Activated T-cell treated with anti-CD3 and anti-CD28 coated beads, Interleukin-2, amount 50 U/mL, for 24 hours (primary cell): ENCODE measurements at regions not wholly inside any gene's neighbourhood (a gene's known extent, or its start where the extent isn't known, plus 50 kb on each side); places are given as distances from the start of the nearest gene placed in this dataset.
"Not testable (repeated sequence)": the region's sequence is repeated elsewhere in the genome, so short reads cannot be mapped to it uniquely, and the experiment has no call there.

Source experiments
- DNase-seq: peaks from one replicate; pipeline ENCODE4 v3.0.0-alpha.2; 2020
- H3K27ac Mint-ChIP-seq: 2 replicates; pipeline ENCODE4 v1.8.0; 2020; ENCODE audit warnings: mild to moderate bottlenecking, mixed read lengths
- H3K27me3 Mint-ChIP-seq: 2 replicates; pipeline ENCODE4 v1.8.0; 2020; ENCODE audit warnings: mixed read lengths
- H3K36me3 Mint-ChIP-seq: 2 replicates; pipeline ENCODE4 v1.8.0; 2020; ENCODE audit warnings: low read depth, mixed read lengths
- H3K4me1 Mint-ChIP-seq: 2 replicates; pipeline ENCODE4 v1.8.0; 2020; ENCODE audit warnings: low read depth, mixed read lengths
- H3K4me3 Mint-ChIP-seq: 2 replicates; pipeline ENCODE4 v1.8.0; 2020; ENCODE audit warnings: mild to moderate bottlenecking, moderate library complexity, mixed read lengths
- H3K9me3 Mint-ChIP-seq: 2 replicates; pipeline ENCODE4 v1.8.0; 2020; ENCODE audit warnings: mixed read lengths

DNA sequence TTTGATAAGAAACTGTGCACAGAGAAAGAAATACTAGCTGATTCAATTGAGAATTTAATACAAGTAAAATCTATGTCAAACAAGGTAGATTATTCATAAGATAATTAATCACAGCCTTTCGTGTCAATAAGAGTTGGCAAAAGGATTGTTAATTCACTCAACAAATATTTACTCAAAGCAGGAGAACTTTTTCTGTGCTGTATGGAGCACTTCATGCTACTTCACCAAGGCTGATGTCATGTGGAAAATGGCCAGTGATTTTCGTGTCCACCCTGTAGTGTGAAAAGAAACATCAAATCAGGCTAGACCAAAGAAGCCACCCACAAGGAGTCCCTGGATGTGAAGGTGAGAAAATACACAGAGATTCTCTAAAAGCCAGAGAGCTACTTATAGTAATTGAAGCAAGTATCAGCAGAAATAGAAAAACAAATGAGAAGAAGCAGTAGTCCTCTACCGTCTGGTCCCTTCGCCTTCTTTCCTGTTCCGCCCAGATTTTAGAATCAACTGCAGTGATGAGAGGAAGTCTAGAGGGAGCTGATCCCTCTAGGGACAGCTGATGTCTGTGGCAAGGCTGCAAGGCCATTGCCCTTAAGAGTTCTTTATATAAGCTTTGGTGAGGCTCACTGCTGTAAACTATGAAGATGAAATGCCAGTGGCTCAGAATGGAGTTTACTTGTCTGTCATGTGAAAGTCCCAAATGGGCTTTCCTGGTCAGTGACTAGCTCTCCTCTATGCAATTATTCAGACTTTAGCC lies 201.3 kb upstream of the APCDD1 start:
- Mint-ChIP-seq H3K36me3 (no peaks in the 10 kb centered on the region), H3K27ac (no peak overlapping the region), H3K27me3 (no peaks in the 10 kb centered on the region), H3K9me3 (no peaks in the 10 kb centered on the region), H3K4me3 (no peak overlapping the region), H3K4me1 (no peaks in the 10 kb centered on the region)
- no peak for DNase-seq

DNA sequence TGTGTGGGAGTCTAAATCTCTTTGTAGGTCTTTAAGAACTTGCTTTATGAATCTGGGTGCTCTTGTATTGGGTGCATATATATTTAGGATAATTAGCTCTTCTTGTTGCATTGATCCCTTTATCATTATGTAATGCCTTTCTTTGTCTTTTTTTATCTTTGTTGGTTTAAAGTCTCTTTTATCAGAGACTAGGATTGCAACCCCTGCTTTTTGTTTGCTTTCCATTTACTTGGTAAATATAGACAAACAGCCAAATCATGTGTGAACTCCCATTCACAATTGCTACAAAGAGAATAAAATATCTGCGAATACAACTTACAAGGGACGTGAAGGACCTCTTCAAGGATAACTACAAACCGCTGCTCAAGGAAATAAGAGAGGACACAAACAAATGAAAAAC lies 198.2 kb upstream of the APCDD1 start:
- not testable (repeated sequence) for H3K27me3 Mint-ChIP-seq, H3K36me3 Mint-ChIP-seq, H3K9me3 Mint-ChIP-seq, H3K27ac Mint-ChIP-seq, H3K4me1 Mint-ChIP-seq, H3K4me3 Mint-ChIP-seq, DNase-seq

DNA sequence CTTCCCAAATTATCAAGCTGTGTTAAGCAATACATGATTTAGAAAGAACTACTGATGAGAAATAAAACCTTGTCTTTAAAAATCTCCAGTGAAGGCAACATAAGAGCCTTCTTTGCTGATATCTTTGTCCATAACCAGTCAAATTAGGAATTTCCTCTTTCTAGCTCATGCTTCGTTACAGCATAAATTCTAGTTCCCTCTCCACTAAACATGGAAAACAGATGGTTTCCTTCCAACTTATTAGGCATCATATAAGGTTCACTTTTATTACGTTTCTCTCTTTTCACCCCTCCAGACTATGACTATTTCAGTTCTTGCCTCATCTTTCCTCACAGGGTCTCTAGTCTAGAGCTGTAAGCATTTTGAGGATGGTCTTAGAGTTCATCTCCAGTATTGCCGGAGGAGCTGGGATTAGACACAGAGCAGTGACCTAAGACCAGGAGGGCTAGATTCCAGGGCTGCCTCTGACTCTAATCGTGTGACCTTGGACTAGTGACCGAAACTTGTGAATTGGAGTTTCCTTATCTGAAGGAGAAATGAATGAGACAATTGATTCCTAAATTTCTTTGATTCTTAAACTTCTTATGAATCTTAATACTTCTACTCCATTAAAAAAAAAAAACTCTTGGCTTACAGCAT lies 195.5 kb upstream of the APCDD1 start:
- Mint-ChIP-seq H3K4me1 (no peaks in the 10 kb centered on the region), H3K27me3 (no peaks in the 10 kb centered on the region), H3K27ac (no peak overlapping the region), H3K9me3 (no peaks in the 10 kb centered on the region), H3K4me3 (no peak overlapping the region), H3K36me3 (no peaks in the 10 kb centered on the region)
- DNase-seq = no peak

DNA sequence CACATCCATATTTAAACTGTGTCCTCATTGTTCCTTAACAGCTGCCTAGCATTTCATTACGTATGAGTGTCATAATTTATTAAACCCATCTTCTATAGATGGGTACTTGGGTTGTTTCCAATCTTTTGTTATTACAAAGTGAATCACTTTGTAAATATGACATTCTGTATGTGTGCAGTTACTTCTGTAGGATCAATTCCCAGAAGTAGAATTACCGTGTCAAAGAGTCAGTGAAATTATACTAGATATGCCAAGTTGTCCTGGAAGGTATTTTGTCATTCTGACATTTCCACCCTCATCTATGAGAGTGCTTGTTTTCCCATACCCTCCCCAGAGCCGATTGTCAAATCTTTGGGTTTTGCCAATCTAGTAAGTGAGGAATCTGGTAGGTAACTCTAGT lies 194.5 kb upstream of the APCDD1 start:
- Mint-ChIP-seq H3K27me3 (no peaks in the 10 kb centered on the region), H3K4me1 (no peaks in the 10 kb centered on the region), H3K27ac (no peak overlapping the region), H3K36me3 (no peaks in the 10 kb centered on the region), H3K9me3 (no peaks in the 10 kb centered on the region), H3K4me3 (no peak overlapping the region)
- DNase-seq = no peak

DNA sequence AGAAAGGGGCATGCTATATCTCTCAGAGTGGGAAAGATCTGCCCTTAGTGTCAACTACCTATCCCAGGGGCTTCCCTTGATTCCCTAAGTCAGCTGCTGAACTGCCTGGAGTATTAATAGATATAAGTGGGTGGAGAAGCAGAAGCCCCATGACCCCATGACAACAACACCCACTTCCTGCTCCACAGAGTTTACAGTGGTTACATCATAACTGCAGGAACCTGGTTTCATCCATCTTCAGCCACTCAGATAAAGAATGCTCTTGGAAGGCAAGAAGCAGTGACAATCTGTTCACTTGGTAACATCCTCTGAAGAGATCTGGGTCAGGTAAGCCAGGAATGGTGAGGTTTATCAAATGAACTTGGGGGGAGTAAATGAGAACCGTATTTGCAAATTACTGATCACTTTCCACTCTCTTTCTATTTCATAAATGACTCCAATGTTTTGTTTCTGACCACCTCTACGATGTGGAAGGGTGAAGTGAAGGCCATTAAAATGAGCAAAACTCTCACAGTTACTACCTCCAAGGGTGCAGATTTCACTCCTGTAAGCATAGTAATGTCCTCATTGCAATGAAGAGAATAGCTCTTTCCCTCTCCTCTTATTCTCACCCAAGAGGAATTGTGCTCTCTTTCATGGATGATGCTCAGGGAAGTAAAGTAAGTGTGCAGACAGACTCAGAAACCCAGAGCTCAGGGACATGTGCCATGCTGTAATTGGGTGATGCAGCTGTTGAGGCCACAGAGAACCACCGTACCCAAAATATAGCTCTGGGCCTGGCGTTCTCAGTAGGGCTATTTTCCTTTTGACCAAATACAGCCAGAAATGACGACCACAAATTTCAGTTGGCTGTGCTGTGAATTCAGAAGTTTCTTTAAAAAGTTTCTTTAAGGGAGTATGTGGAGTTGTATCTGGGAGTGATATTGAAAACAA lies 192.8 kb upstream of the APCDD1 start:
- no peaks in the 10 kb centered on the region for H3K36me3 Mint-ChIP-seq
- H3K4me3 Mint-ChIP-seq = no peak overlapping the region
- H3K27me3 Mint-ChIP-seq = no peaks in the 10 kb centered on the region
- no peaks in the 10 kb centered on the region for H3K4me1 Mint-ChIP-seq
- no peak overlapping the region for H3K27ac Mint-ChIP-seq
- no peak for DNase-seq
- H3K9me3 Mint-ChIP-seq = no peaks in the 10 kb centered on the region

DNA sequence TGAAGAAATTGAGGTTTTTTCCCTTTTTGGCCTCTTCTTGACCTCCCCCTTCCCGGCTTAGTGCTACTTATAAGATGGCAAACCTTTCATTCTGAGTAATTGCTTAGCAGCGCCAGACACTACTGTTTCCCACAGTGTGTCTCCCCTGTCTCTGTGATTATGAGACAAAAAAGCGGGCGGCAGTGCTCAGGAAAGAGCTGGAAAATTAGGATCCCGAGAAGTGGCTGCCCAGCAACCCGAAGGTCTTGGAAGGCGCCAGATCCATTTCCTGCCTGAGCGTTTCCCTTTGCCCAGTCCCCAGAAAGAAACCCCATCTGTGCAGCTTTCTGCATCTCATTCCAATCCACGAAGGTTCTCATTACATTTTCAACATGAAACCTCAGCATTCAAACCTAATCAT lies 191.9 kb upstream of the APCDD1 start:
- Mint-ChIP-seq H3K27me3 (no peaks in the 10 kb centered on the region), H3K4me1 (no peaks in the 10 kb centered on the region), H3K36me3 (no peaks in the 10 kb centered on the region), H3K4me3 (no peak overlapping the region), H3K9me3 (no peaks in the 10 kb centered on the region), H3K27ac (no peak overlapping the region)
- DNase-seq = no peak

DNA sequence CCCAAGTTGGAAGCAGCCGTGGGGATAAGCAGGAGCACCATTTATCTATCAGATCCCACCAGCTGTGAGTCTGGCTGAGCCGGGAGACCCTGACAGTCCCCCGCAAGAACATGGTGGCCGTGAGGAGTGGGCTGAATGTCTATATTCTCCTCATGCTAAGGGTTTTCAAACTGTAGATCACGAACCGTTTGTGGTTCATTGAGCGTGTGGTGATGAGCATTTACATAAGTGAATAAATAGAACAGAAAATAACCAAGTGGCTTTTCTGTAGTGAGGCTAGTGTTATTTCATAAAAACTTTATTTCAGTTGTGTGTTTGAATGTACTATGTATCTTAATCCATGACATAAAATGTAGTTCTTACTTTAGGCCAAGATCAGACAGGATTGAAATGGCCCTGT lies 190.2 kb upstream of the APCDD1 start:
- no peaks in the 10 kb centered on the region for H3K4me1 Mint-ChIP-seq
- H3K27me3 Mint-ChIP-seq = no peaks in the 10 kb centered on the region
- no peak overlapping the region for H3K27ac Mint-ChIP-seq
- H3K36me3 Mint-ChIP-seq = no peaks in the 10 kb centered on the region
- H3K9me3 Mint-ChIP-seq = no peaks in the 10 kb centered on the region
- no peak overlapping the region for H3K4me3 Mint-ChIP-seq
- DNase-seq = no peak

DNA sequence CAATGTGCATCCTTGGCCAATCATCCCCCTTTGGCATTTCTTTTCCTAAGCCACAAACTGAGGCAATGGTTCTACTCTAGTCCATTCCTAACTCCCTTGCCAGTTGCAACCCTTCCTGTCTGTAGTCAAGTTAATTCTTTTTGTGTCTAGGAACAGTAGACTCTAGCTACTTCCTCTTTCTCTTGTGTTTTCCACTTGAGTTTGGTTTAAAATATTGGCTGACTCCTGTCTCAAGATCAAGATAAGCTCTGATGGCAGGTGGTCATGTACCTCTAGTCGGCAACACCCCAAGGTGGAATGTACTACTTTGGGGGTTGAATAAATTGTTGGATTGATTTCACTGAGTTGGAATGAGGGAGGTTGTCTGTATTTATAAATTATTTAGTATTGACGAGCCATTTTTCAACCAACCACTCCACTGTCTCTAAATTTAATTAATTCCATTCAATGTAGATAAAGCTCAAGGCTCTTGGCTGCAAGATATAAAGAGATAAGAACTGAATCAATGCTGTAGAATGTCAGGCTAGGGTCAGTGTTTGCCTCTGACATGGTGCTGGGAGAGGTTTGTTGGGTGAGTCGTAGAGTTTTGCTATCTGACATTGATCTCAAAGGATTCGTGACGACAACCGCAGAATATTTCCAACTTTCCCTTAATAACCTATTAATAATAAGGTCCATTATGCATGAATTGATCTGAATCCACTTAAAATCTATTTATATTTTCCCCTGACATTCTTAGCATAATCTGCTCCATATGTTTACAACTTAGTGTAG lies 188.7 kb upstream of the APCDD1 start:
- H3K27ac Mint-ChIP-seq = no peak overlapping the region
- H3K27me3 Mint-ChIP-seq = no peaks in the 10 kb centered on the region
- H3K9me3 Mint-ChIP-seq = no peaks in the 10 kb centered on the region
- DNase-seq = no peak
- no peaks in the 10 kb centered on the region for H3K36me3 Mint-ChIP-seq
- H3K4me3 Mint-ChIP-seq = no peak overlapping the region
- no peaks in the 10 kb centered on the region for H3K4me1 Mint-ChIP-seq

DNA sequence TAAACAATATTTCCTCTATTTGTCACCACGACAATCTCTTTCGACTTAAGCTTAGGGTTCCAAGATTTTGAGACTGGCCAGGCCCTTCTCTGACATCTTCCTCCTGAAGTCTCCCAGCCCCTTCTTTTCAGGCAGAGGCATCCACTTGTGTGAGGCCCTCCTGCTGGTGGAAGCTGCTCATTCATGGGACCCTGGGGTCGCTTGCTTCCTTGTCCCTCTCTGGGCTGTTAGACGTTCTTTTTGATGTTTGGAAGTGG lies 188.2 kb upstream of the APCDD1 start:
- Mint-ChIP-seq H3K27ac (no peak overlapping the region), H3K36me3 (no peaks in the 10 kb centered on the region), H3K4me3 (no peak overlapping the region), H3K27me3 (no peaks in the 10 kb centered on the region), H3K4me1 (no peaks in the 10 kb centered on the region), H3K9me3 (no peaks in the 10 kb centered on the region)
- DNase-seq = no peak

DNA sequence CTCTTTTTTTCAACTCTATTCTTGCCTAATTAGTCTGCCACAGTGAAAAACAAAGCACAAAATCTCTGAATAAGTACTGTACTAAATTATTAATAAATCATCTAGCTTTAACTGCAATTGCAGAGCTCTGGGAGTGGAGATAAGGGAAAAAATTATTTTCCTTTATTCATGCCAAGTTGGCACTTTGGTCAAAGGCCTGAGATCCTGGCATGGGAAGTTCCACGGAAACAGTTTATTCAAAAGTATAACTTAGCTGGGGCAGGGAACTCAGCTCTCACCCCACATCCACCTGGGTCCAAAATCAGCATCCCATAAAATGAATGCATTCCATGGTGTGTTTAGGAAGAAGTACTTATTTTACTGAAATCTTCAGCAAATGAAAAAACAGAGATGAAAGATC lies 185.2 kb upstream of the APCDD1 start:
- Mint-ChIP-seq H3K4me1 (no peaks in the 10 kb centered on the region), H3K4me3 (no peak overlapping the region), H3K9me3 (no peaks in the 10 kb centered on the region), H3K27me3 (no peaks in the 10 kb centered on the region), H3K27ac (no peak overlapping the region), H3K36me3 (no peaks in the 10 kb centered on the region)
- no peak for DNase-seq

DNA sequence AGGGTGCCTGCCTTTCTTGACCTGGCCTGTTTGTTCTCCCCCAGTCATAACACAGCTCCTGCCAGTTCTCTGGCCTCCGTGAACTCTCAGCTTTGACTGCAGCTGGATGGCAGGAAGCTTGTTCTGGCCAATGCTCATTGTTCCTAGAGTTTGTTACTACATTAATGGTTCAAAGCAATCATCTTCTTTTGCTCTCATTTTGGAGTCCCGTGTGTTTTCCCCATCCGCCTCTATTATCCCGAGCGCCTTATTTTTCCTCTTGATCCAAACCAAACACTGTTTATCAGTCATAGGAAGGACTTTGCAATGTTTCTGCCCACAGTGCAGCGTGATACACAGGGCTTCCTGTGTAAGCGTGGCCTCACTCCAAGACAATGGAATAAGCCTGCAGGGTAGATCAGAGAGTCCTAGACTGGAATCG lies 184.3 kb upstream of the APCDD1 start:
- H3K36me3 Mint-ChIP-seq = no peaks in the 10 kb centered on the region
- no peak for DNase-seq
- H3K4me3 Mint-ChIP-seq = no peak overlapping the region
- no peaks in the 10 kb centered on the region for H3K27me3 Mint-ChIP-seq
- no peaks in the 10 kb centered on the region for H3K4me1 Mint-ChIP-seq
- no peaks in the 10 kb centered on the region for H3K9me3 Mint-ChIP-seq
- no peak overlapping the region for H3K27ac Mint-ChIP-seq

DNA sequence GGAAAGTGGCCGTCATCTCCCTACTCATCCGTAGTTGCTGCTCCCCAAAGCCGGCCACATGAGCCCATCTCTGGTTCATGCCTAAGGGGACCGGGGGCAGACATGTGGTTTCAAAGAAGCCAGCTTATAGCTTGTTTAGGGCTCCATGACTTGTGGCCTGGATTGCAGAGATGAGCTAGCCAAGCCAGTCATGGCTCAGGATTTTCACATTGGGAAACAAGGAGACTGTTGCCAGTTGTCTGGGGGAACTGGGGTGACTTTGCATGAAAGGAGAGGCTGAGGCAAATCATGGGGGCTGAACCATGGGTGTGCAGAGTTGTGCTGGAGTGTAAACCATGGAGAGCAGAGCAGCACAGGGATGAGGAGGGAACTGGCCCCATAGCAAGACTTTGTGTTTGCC lies 183.0 kb upstream of the APCDD1 start:
- no peak for DNase-seq
- Mint-ChIP-seq H3K27ac (no peak overlapping the region), H3K36me3 (no peaks in the 10 kb centered on the region), H3K27me3 (no peaks in the 10 kb centered on the region), H3K4me1 (no peaks in the 10 kb centered on the region), H3K4me3 (no peak overlapping the region), H3K9me3 (no peaks in the 10 kb centered on the region)

DNA sequence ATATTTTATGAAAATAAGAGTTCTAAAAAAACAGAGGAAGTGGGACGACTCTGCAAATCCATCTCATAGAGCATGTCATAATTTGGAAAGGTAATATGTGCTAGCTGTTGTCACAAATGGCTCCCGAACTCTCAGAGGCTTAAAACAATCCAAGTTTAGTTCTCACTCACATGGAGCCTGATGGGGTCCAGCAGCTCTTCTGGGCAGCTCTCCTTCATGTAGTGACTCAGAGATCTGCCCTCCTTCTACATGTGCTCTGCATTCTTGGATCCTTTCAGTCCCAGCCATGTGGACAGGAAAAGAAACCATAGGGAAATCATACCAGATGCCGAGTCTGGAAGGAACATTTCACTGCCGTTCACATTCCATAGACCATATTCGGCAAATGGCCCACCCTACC lies 180.1 kb upstream of the APCDD1 start:
- DNase-seq = no peak
- no peak overlapping the region for H3K4me3 Mint-ChIP-seq
- H3K27ac Mint-ChIP-seq = no peak overlapping the region
- no peaks in the 10 kb centered on the region for H3K9me3 Mint-ChIP-seq
- no peaks in the 10 kb centered on the region for H3K4me1 Mint-ChIP-seq
- H3K36me3 Mint-ChIP-seq = no peaks in the 10 kb centered on the region
- H3K27me3 Mint-ChIP-seq = no peaks in the 10 kb centered on the region

DNA sequence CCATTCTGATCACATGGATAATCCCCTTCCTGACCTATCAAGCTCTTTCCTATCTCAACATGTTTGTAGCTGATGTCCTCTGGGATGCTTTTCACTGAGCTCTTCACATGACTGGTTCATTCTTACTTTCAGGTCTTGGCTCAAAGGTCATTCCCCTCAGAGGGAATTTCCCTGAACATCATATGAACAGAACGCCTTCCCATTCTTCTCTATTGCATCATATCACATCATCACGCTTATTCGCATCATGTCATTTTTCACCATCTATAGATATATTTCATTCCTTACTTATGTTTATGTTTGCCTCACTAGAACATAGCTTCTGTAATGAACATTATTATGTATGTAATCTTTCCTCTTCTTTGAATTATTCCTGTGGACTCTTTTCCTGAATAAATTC lies 178.9 kb upstream of the APCDD1 start:
- no peak for DNase-seq
- Mint-ChIP-seq H3K4me1 (no peaks in the 10 kb centered on the region), H3K4me3 (no peak overlapping the region), H3K27ac (no peak overlapping the region), H3K27me3 (no peaks in the 10 kb centered on the region), H3K9me3 (no peaks in the 10 kb centered on the region), H3K36me3 (no peaks in the 10 kb centered on the region)
